HTR-8/SVneo (cell line): ENCODE measurements at regions not wholly inside any gene's neighbourhood (a gene's known extent, or its start where the extent isn't known, plus 50 kb on each side); places are given as distances from the start of the nearest gene placed in this dataset.
"Not testable (repeated sequence)": the region's sequence is repeated elsewhere in the genome, so short reads cannot be mapped to it uniquely, and the experiment has no call there.

Source experiments
- DNase-seq: peaks from one replicate; pipeline ENCODE4 v3.0.0; 2011; ENCODE audit warnings: low spot score, mixed read lengths; ENCODE audit not compliant: insufficient read length
- FAIRE-seq: peaks from 2 replicates; lab custom pipeline; 2011; peaks lifted over from hg19 to GRCh38; lab: Jason Lieb, UNC

GRCh38 chr2:23041443-23041842 is 343.5 kb upstream of the KLHL29 start:
- FAIRE-seq (no peak), DNase-seq (no peak)

DNA sequence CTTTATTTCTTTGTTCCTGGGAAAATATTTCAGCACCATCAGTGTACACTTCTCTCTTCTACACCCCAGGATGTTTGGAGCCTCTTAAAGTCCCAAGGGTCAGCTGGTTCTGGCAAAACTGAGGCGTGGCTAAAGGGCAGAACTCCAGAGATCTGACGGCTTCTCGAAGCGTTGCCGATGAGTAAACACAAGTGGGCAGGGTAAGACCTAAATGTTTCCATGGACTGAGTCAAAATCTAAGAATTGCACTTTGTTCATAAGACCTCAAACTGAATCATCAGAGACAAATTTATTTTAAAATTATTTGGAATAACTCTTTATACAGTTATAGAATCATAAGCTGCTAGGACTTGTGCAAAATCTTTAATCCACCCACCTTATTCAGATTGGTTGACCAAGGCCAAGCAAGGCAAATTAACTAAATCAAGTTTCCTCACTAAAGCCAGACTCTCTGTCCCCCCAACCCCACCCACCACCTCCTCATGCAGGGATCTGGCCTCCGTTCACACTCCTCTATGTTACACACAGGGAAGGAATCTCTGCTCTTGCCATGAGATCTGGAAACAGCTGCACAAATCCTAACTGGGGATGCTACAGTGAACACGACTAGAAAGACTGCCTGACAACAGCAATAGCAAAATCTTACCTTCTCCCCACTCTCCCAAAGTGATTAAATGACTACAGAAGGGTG is 342.6 kb upstream of the KLHL29 start:
- no peak for DNase-seq
- no peak for FAIRE-seq

DNA sequence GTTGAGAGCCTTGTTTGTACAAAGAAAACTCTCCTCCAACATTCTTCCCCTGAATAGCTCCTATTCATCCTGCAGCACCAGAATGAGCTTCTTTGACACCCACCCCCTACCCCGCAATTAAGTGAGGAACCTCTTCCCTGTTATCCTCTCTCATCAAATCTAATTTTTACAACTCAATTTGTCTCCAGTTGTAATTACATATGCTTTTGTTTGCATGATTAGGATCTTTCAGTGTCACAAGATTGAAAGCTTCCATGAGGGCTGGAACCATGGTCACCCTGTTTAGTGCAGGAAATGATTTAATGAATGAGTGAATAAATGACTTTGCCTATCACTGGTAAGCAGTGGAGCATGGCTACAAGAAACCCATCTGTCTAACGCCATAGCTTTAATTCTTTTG is 334.6 kb upstream of the KLHL29 start:
- DNase-seq = no peak
- FAIRE-seq = no peak

GRCh38 chr2:23053601-23054000 is 331.4 kb upstream of the KLHL29 start:
- FAIRE-seq (no peak), DNase-seq (no peak)

DNA sequence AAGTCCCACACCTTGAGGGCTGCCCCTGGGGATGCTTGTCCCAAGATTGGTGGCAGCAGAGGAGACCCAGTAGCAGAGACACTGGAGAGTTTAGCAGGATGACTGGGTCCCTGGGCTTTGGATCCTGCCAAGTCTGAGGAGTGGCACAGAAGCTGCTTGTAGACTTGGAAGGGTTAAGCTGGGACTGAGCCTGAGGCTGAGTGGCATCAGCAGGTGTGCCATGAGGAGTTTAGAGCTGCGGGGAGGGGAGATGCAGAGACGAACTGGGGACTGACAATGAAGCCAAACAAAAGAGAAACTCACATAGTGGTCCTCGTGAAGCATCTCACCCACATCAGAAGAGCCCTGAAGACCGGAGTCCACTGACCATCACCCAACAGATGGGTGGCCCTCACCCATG is 329.7 kb upstream of the KLHL29 start:
- FAIRE-seq (no peak), DNase-seq (no peak)

DNA sequence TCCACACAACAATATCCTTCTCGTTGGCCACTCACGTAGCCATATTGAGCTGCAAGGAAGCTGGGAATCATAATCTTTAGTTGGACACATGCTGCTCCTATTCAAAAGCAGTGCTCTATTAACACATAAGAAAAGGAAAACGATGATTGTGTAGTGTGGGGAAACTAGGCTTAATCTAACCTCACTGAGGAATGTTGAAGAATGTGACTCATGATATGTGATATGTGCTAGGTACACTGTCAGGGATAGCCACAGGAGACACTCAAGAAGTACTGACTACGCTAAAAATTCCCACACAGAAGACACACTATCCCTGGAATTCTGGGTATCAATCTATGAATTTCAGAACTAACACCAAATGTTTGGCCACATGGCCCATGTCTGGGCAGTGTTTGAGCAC is 328.1 kb upstream of the KLHL29 start:
- peak; percentile 44 for FAIRE-seq
- DNase-seq = not testable (repeated sequence)

GRCh38 chr2:23058435-23058834 is 326.5 kb upstream of the KLHL29 start:
- DNase-seq = no peak
- no peak for FAIRE-seq

DNA sequence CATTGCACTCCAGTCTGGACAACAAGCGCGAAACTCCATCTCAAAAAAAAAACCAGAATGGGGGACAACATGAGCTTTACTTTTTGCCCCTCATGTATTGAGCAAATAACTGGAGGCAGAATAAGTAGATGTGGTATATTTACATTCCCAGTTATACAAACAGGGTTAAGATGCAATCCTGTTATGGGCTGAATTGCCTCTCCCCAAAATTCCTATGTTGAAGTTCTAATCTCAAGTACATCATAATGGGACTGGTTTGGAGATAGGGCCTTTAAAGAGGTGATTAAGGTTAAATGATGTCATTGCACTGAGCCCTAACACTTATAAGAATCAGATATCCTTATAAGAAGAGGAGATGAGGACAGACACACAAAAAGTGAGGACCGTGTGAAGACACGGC is 319.8 kb upstream of the KLHL29 start:
- FAIRE-seq = no peak
- no peak for DNase-seq

DNA sequence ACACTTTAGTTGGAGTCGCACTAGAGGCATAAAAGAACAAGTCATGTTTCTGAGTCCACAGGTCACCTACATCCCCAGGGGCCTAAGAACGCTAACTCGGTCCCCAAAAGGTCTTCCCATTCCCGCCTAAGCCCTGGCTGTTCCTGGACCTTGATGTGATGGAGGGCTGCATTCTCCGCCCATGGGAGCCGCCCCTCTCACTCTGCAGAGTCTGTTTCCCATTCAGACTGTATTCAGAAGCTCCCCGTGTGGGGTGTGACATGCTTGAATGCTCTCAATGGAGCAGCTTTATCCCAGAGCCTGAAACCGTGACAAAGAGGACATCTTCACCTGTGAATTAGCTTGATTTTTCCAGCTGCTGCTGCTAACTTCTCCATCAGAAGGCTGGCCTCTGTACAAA is 319.0 kb upstream of the KLHL29 start:
- FAIRE-seq (no peak), DNase-seq (no peak)

DNA sequence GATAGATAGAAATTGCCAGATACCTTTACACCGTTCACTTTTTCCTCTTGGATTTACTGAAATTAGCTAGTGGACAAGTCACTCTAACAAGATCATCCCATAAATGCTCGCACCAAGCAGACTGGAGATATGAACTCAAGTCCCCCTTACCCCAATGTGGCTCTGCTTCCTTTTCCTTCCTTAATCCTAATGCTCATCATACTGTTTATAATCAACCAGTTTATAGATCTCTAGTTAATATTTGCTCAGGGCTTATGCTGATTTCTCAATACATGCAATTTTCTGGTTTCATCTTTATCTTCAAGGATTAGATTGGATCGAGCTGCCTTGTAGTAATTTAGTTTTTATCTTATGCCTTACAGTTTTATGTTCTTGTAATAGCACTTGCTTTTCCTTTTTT is 318.3 kb upstream of the KLHL29 start:
- no peak for FAIRE-seq

DNA sequence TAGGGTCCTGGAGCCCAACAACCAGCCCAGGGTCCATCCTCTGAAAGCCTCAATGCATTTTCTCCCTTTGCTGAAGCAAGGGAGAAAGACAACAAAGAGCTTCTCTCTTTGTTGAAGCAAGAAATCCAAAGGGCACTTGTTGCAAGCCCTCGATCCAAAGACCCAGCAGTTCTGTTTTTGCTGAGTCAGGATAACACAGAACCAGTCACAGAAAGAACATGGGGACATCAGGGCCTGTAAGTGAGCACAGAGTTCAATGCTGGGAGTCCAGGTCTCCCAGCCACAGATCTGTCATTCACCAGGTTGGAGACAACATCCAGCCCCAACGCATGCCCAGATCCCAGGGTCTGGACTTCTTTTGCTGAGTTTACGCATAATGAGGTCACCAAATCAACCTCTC is 315.8 kb upstream of the KLHL29 start:
- FAIRE-seq = no peak
- DNase-seq = no peak

More for the DNA sequence above, 318.3 kb upstream of the KLHL29 start:
- DNase-seq = no peak

GRCh38 chr2:23069923-23070322 is 315.1 kb upstream of the KLHL29 start:
- DNase-seq (no peak), FAIRE-seq (no peak)

GRCh38 chr2:23073056-23073455 is 311.9 kb upstream of the KLHL29 start:
- no peak for FAIRE-seq
- DNase-seq = no peak

- DNase-seq (no peak), FAIRE-seq (no peak)
These were observed 311.3 kb upstream of the KLHL29 start for GRCh38 chr2:23073671-23074070.

DNA sequence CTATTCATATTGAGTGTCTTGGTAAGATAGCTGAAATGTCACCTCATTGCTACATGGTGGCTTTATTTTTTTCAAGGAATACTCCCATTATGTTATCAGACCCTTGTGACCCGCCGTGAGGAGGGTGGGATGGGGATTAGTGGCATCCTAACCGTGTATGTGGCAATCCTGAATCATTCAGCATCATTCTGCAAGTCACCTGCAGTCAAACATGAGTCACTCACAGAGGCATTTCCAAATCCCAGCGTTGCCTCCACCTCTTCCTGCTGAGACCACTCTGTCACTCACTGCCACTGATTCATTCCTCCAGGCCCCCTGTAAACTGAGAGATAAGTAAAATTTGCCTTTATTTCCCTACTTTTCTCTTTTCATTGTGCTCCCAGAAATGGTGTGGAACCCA is 307.4 kb upstream of the KLHL29 start:
- no peak for DNase-seq
- no peak for FAIRE-seq

DNA sequence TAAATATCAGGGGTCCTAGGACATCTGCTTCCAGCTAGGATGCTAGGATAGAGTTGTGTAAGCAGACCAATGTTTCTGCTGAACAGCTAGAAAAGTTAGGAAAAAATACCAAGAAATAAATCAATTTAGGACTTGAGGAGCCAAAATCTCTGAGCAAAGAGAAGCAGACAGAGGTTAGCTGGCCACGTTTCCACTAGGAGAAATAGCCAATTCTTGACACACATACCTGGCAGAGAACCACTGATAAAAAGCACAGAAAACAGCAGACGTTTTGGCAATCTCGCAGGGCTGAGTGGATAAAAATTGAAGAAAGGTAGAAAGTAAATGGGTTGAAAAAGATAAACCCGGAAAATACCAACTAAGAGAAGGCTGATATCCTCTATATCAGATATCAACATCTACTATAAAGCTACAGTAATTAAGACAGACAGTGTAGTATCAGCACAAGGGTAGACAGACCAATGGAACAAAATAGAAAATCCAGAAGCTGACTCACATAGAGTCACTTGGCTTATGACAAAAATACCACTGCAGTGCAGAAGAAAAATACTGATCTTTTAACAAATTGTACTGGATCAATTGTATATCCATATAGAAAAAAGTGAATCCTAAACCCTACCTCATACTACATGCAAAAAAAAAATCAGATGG is 306.1 kb upstream of the KLHL29 start:
- DNase-seq (no peak), FAIRE-seq (no peak)

DNA sequence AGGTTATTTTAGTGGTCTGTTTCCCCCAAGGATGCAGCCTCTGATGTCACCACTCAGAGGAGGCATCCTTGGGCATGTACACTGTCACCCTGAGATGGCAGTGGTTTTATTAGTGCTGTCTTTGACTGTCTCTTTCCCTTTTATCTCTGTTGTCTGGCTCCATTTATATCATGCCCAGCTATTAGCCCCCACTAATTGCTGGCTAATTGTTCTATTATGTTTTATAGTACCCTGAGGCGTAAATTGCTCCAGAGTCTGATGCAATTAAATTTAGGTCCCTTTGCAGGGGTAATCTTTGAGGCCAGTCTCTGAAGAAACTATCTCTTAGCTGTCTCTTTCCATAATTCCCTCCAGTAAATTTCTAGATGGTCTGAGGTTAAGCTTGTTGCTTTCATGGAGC is 301.0 kb upstream of the KLHL29 start:
- DNase-seq = no peak
- no peak for FAIRE-seq

GRCh38 chr2:23091019-23091418 is 294.0 kb upstream of the KLHL29 start:
- DNase-seq = no peak
- FAIRE-seq = no peak

DNA sequence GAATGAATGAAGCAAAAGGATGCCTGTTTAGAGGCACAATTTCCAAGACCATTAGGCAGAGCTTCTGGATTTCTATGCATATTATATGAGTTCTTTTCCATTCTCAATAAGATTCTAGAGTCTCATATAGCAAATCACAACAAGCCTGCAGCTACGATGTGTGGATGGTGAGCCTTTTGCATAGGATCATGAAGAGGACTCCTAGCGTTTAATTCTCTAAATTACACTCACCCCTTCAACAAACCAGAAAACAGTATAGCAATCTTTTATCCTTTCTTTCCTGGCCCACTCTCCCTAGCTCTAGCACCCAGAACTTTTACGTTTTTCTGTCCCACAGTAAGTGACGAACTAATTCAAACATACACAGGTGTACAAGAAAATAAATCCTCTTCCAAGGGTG is 293.1 kb upstream of the KLHL29 start:
- FAIRE-seq = no peak
- no peak for DNase-seq

GRCh38 chr2:23092831-23093230 is 292.1 kb upstream of the KLHL29 start:
- peak; percentile 25 for DNase-seq
- no peak for FAIRE-seq

DNA sequence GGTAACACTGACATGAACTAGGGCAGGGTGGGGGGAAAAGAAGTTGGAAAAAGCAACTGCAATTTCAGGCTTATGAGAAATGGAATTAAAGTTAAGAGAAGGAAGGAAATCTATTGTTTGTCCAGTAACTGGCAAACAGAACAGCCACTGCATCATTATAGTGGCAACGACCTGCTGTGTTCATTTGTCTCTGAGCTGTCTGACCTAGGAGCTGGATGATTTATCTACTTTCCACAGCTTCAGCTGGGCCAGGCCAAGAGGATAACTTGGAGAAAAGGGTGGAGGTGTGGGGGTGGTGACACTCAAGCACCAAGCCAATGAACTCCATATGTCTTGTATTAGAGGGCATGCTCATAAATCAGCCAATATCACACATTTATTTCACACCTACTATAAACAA is 291.5 kb upstream of the KLHL29 start:
- FAIRE-seq (no peak), DNase-seq (no peak)

DNA sequence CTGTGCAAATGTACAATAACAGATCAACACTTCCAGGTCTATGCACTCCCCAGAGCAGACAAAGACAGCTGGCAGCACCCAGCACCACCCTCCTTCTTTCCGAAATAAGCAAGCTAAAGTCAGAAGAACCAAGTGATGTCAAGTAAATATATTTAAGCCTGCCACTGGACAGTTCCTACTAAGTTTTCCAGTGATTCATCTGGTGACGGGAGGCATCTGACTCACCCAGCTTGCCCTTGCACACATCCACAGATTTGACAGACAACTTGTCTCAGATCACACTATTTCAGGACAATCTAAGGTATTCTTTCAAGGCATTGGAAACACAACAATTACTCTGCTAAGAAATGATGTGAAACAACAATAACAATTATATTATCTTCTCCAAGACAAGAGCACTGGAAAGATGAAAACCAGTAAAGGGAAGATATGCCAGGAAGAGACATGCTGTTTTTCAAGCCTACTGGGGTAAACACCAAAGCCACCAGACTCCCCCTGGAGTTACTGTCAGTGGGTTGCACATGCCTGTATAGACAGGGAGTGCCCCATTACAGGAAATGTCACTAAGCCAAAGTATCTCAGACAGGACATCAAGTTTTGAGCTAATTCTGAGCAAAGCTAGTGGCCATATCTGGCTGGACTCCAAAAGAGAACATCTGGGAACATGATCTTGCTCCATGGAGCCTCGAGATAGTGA is 287.9 kb upstream of the KLHL29 start:
- DNase-seq (no peak), FAIRE-seq (no peak)
